Pancreas (tissue), 10 donors: ENCODE measurements at regions not wholly inside any gene's neighbourhood (a gene's known extent, or its start where the extent isn't known, plus 50 kb on each side); places are given as distances from the start of the nearest gene placed in this dataset.

ENCODE experiments used
- ATAC-seq, 4 donors: fragments of 200-7000 bp; cut with Tn5 transposase; one replicate each; pipeline versions ENCODE4 v1.8.0 to v1.9.1; 2020; ENCODE audit warnings: mild to moderate bottlenecking in 4 of 4, moderate library complexity in 4 of 4
- DNase-seq, 6 donors: peaks; one replicate each; pipeline ENCODE4 v3.0.0-alpha.2; 2020
- FAIRE-seq: peaks from 2 replicates; lab custom pipeline; 2012; peaks lifted over from hg19 to GRCh38; lab: Jason Lieb, UNC
- H3K27ac ChIP-seq, 4 donors: fragments of 200-600 bp; sonication (generic); 1 replicate in 3 of 4; 2 replicates in 1 of 4; pipeline versions ENCODE4 v1.5.0 to v1.8.0; 2020
- H3K27me3 ChIP-seq, 4 donors: fragments of 200-600 bp; one replicate each; pipeline ENCODE4 v1.8.0; 2021
- H3K36me3 ChIP-seq, 3 donors: fragments of 200-600 bp; sonication (generic) in 1 of 3; one replicate each; pipeline versions ENCODE4 v1.5.0 to v1.8.0; 2020 to 2021
- H3K4me1 ChIP-seq, 3 donors: fragments of 200-600 bp; one replicate each; pipeline ENCODE4 v1.8.0; 2021
- H3K4me3 ChIP-seq, 4 donors: fragments of 200-600 bp; sonication (generic) in 2 of 4; one replicate each; pipeline versions ENCODE4 v1.5.0 to v1.8.0; 2020 to 2021
- H3K9me3 ChIP-seq, 4 donors: fragments of 200-600 bp; one replicate each; pipeline ENCODE4 v1.8.0; 2021
- WGBS, 2 donors: extraction: QIAGEN DNeasy Blood & Tissue Kit; methylation state at CpG; one replicate each; pipeline ENCODE4 v1.1.7; 2013; 5-methylcytosine and 5-hydroxymethylcytosine counted together
- intact Hi-C, 3 donors: fragments of 100-400 bp; cut with DNase I; formaldehyde crosslinking; loops; one replicate each; pipeline versions ENCODE4 v1.11.1 to v1.14.2; 2022
- TF ChIP-seq, protein P1 (sequence below), 4 donors: fragments of 200-600 bp; sonication (generic) in 3 of 4; IDR thresholded peaks; one replicate each; pipeline versions ENCODE4 v1.5.0 to v1.8.0; 2021; ENCODE audit warnings: antibody characterized with exemption in 4 of 4
- donor health status: healthy with polysubstance abuse.
- donor health status: DM: no; HTN: no; CAD: no; lungs with moderate emphysema.
- donor health status: DM: no; HTN: no; CAD: no.
- donor health status: control.
- donor health status: control.
- donor health status: Bipolar disorder and iron deficiency.
- donor health status: DM: yes; HTN: yes; CAD: no.
- donor health status: DM: no; HTN: no; CAD: no.
- donor health status: DM: no; HTN: no; CAD: no.
- donor health status: DM: yes; HTN: yes; CAD: no.

DNA sequence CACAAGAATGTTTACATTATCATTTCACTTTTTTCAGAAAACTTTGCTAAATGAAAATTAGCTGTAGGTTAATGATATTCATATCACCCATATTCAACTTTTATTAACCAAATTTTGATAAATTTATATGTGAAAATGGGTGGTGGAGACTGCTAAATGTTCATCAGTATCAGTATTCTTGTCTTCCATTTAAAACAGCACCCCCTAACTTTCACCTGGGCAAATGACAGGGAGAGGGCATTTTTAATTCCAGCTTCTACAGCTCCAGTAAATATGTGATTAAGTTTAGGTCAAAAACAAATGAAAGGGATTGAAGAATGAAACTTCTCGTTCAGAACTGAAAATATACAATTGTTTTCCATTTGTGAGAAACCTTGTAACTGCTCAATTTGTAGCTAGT lies 722.2 kb downstream of the KCNT2 start:
- no peaks in the 10 kb centered on the region for H3K9me3 ChIP-seq
- DNase-seq = no peak
- no peaks in the 10 kb centered on the region for H3K4me1 ChIP-seq
- H3K4me3 ChIP-seq = no peak overlapping the region
- H3K36me3 ChIP-seq = no peaks in the 10 kb centered on the region
- intact Hi-C loops = no loop called here
- no peak for FAIRE-seq
- H3K27me3 ChIP-seq = no peaks in the 10 kb centered on the region
- no peak overlapping the region for H3K27ac ChIP-seq
- 34 to 51% methylated on average over 1 of the region's 1 CpG for WGBS, 2 donors
- no peak for ATAC-seq
- TF ChIP-seq, protein P1, sequence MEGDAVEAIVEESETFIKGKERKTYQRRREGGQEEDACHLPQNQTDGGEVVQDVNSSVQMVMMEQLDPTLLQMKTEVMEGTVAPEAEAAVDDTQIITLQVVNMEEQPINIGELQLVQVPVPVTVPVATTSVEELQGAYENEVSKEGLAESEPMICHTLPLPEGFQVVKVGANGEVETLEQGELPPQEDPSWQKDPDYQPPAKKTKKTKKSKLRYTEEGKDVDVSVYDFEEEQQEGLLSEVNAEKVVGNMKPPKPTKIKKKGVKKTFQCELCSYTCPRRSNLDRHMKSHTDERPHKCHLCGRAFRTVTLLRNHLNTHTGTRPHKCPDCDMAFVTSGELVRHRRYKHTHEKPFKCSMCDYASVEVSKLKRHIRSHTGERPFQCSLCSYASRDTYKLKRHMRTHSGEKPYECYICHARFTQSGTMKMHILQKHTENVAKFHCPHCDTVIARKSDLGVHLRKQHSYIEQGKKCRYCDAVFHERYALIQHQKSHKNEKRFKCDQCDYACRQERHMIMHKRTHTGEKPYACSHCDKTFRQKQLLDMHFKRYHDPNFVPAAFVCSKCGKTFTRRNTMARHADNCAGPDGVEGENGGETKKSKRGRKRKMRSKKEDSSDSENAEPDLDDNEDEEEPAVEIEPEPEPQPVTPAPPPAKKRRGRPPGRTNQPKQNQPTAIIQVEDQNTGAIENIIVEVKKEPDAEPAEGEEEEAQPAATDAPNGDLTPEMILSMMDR (IDR thresholded peaks at IDR 0.05) = no peak

DNA sequence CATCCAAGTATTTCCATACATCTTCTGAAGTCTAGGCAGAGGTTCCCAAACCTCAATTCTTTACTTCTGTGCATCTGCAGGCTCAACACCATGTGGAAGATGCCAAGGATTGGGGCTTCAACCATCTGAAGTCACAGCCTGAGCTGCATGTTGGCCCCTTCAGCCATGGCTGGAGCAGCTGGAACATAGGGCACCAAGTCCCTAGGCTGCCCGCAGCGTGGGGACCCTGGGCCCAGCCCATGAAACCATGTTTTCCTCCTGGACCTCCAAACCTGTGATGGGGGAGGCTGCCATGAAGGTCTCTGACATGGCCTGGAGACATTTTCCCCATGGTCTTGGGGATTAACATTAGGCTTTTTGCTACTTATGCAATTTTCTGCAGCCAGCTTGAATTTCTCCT lies 729.8 kb downstream of the KCNT2 start:
- H3K4me3 ChIP-seq = no peak overlapping the region
- H3K36me3 ChIP-seq = no peaks in the 10 kb centered on the region
- no peaks in the 10 kb centered on the region for H3K4me1 ChIP-seq
- intact Hi-C loops = no loop called here
- no peaks in the 10 kb centered on the region for H3K27me3 ChIP-seq
- TF ChIP-seq, protein P1 (IDR thresholded peaks at IDR 0.05) = no peak
- no peak for FAIRE-seq
- H3K9me3 ChIP-seq = no peaks in the 10 kb centered on the region
- ATAC-seq = no peak
- DNase-seq = no peak
- no peak overlapping the region for H3K27ac ChIP-seq
- WGBS, 2 donors = 72 to 77% methylated on average over 2 of the region's 2 CpGs

DNA sequence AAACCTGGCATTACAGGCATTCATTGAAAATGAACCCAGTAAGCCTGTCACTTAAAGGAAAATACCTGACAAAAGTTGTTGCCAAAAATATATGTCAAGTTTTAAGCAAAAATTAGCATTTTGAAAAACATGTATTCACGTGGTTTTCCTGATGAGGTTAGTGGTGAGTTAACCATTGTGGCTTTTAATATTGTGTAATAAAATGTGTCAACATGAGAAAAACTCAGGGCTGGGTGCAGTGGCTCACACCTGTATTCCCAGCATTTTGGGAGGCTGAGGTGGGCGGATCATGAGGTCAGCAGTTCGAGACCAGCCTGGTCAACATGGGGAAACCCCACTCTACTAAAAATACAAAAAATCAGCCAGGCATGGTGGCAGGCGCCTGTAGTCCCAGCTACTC lies 731.4 kb downstream of the KCNT2 start:
- Histone ChIP-seq H3K4me1 (no peaks in the 10 kb centered on the region), H3K27me3 (no peaks in the 10 kb centered on the region), H3K4me3 (no peak overlapping the region), H3K27ac (no peak overlapping the region), H3K9me3 (no peaks in the 10 kb centered on the region), H3K36me3 (no peaks in the 10 kb centered on the region)
- DNase-seq (no peak), FAIRE-seq (no peak), ATAC-seq (no peak)
- intact Hi-C loops = no loop called here
- TF ChIP-seq, protein P1 (IDR thresholded peaks at IDR 0.05) = no peak
- 49 to 55% methylated on average over 4 of the region's 4 CpGs for WGBS, 2 donors

DNA sequence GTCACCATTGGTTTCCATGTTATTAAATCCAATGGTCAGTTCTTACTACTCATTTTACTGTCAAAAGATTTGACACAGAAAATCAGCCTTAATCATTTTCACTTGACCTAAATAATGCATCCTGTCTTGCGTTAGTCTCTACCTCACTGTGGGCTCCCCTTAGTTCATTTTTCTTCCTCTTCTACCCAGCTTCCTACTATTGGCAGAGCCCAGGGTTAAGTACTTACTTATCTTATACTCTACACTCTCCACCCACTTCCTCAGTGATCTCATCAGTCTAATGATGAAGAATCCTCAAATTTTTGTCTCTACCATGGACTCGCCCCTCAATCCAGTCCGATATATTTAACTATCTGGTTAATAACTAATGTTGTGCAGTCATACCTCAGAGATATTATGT lies 735.9 kb downstream of the KCNT2 start:
- no peak for DNase-seq
- no peak overlapping the region for H3K27ac ChIP-seq
- intact Hi-C loops = no loop called here
- 50 to 61% methylated on average over 3 of the region's 3 CpGs for WGBS, 2 donors
- no peaks in the 10 kb centered on the region for H3K9me3 ChIP-seq
- H3K4me1 ChIP-seq = no peaks in the 10 kb centered on the region
- TF ChIP-seq, protein P1 (IDR thresholded peaks at IDR 0.05) = no peak
- FAIRE-seq = no peak
- no peaks in the 10 kb centered on the region for H3K36me3 ChIP-seq
- no peaks in the 10 kb centered on the region for H3K27me3 ChIP-seq
- no peak overlapping the region for H3K4me3 ChIP-seq
- ATAC-seq = no peak

DNA sequence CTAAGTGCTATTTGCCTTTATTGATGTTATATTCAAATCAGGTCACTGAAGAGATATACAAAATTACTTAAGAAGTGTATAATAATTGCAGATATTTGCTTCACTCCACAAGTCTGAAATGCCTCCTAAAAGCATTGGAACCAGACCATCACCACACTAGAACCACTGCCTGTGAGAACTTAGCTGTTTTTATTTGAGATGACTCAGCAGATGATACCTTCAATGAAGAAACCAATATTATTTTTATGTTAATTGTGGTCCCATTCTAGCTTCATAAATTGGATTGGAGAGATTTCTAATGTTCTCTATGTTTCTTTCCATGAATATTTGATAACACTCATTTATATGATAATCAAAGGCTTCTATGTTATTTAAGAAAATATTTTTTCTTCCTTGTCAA lies 740.6 kb downstream of the KCNT2 start:
- no peak for FAIRE-seq
- no peaks in the 10 kb centered on the region for H3K9me3 ChIP-seq
- ATAC-seq = no peak
- TF ChIP-seq, protein P1 (IDR thresholded peaks at IDR 0.05) = no peak
- H3K27me3 ChIP-seq = no peaks in the 10 kb centered on the region
- no peaks in the 10 kb centered on the region for H3K4me1 ChIP-seq
- H3K27ac ChIP-seq = no peak overlapping the region
- no peak for DNase-seq
- H3K4me3 ChIP-seq = no peak overlapping the region
- H3K36me3 ChIP-seq = no peaks in the 10 kb centered on the region
- intact Hi-C loops = no loop called here
